GM12878 (cell line): ENCODE measurements at regions not wholly inside any gene's neighbourhood (a gene's known extent, or its start where the extent isn't known, plus 50 kb on each side); places are given as distances from the start of the nearest gene placed in this dataset.

ENCODE experiments used
- ATAC-seq: fragments of 200-7000 bp; cut with Tn5 transposase; 3 replicates; pipeline ENCODE4 v1.9.1; 2020; ENCODE audit warnings: mild to moderate bottlenecking, moderate library complexity
- BruUV-seq: library from RNA; stranded (reverse); fragments of 400-500 nt; replicated peaks from 2 replicates; lab custom pipeline; 2021; lab: Mats Ljungman, UMichigan
- CTCF ChIA-PET: fragments of 300-600 bp; sonication (Branson Sonifier 250); formaldehyde crosslinking; extraction: SDS; loops from one replicate; lab custom pipeline; 2021; ENCODE audit warnings: inconsistent platforms; lab: Yijun Ruan, JAX
- POLR2A ChIA-PET: fragments of 350-600 bp; formaldehyde crosslinking; extraction: SDS; loops from one replicate; lab custom pipeline; 2021; ENCODE audit warnings: inconsistent platforms; lab: Charles Lee
- RAD21 ChIA-PET: fragments of 300-600 bp; sonication (Branson Sonifier 250); formaldehyde crosslinking; loops from one replicate; lab custom pipeline; 2023; ENCODE audit warnings: antibody characterized with exemption; ENCODE audit not compliant: unreplicated experiment; lab: Charles Lee
- SMC1A ChIA-PET: fragments of 300-600 bp; sonication (Branson Sonifier 250); formaldehyde crosslinking; loops from one replicate; lab custom pipeline; 2023; ENCODE audit not compliant: unreplicated experiment, uncharacterized antibody; lab: Charles Lee
- DNase-seq: peaks from one replicate; pipeline ENCODE4 v3.0.0-alpha.2; 2011; ENCODE audit warnings: low read depth, low spot score
- FAIRE-seq: peaks from 3 replicates; lab custom pipeline; 2011; peaks lifted over from hg19 to GRCh38; lab: Jason Lieb, UNC
- H2AFZ ChIP-seq: 2 replicates; pipeline ENCODE4 v1.6.0; 2011; ENCODE audit warnings: low read depth, low read length, control low read depth; ENCODE audit not compliant: control insufficient read depth
- H3K27ac ChIP-seq: 2 replicates; pipeline ENCODE4 v1.5.1; 2011; ENCODE audit warnings: control low read depth; ENCODE audit not compliant: control insufficient read depth, insufficient read depth
- H3K27me3 ChIP-seq, 2 experiments: replicated peaks in 1 of 2; 2 replicates each; pipeline versions ENCODE4 v1.6.0 to v1.6.1; 2011; ENCODE audit warnings: low read length in 1 of 2; ENCODE audit not compliant: control insufficient read depth in 2 of 2, insufficient read depth in 2 of 2
- H3K36me3 ChIP-seq, 2 experiments: 2 replicates each; pipeline ENCODE4 v1.5.1; 2011; ENCODE audit warnings: low read length in 1 of 2; ENCODE audit not compliant: control insufficient read depth in 2 of 2, insufficient read depth in 2 of 2
- H3K4me1 ChIP-seq: 2 replicates; pipeline ENCODE4 v1.6.1; 2011; ENCODE audit warnings: mild to moderate bottlenecking, low read length, moderate library complexity, mixed read lengths; ENCODE audit not compliant: control insufficient read depth, insufficient read depth
- H3K4me2 ChIP-seq: 2 replicates; pipeline ENCODE4 v1.6.0; 2011; ENCODE audit warnings: control low read depth; ENCODE audit not compliant: control insufficient read depth, insufficient read depth
- H3K4me3 ChIP-seq: fragments of 200-600 bp; sonication (generic); 2 replicates; pipeline ENCODE4 v1.5.1; 2016
- H3K79me2 ChIP-seq: 2 replicates; pipeline ENCODE4 v1.6.0; 2011; ENCODE audit warnings: low read length; ENCODE audit not compliant: control insufficient read depth, insufficient read depth
- H3K9ac ChIP-seq: 2 replicates; pipeline ENCODE4 v1.8.0; 2011; ENCODE audit warnings: low read length, control low read depth, mixed read lengths; ENCODE audit not compliant: control insufficient read depth, insufficient read depth
- H3K9me3 ChIP-seq: replicated peaks from 3 replicates; pipeline ENCODE4 v1.5.1; 2011; ENCODE audit warnings: mild to moderate bottlenecking, low read length; ENCODE audit not compliant: control insufficient read depth, insufficient read depth
- H4K20me1 ChIP-seq: 2 replicates; pipeline ENCODE4 v1.6.0; 2011; ENCODE audit not compliant: control insufficient read depth, insufficient read depth
- ETV6 ChIP-seq, 2 experiments: fragments of 450-650 bp in 1 of 2; IDR thresholded peaks in 1 of 2; conservative IDR thresholded peaks in 1 of 2; 2 replicates each; pipeline ENCODE4 v1.6.1; 2014; ENCODE audit warnings: antibody characterized with exemption in 1 of 2, borderline replicate concordance in 1 of 2, low read depth in 1 of 2, mild to moderate bottlenecking in 1 of 2, moderate library complexity in 1 of 2
- MTA3 ChIP-seq: IDR thresholded peaks from 2 replicates; pipeline ENCODE4 v1.6.1; 2012; ENCODE audit warnings: low read length, inconsistent platforms, borderline replicate concordance
- NBN ChIP-seq: fragments of 450-650 bp; IDR thresholded peaks from 2 replicates; pipeline ENCODE4 v1.6.1; 2016
- PRDM15 ChIP-seq: fragments of 450-650 bp; formaldehyde crosslinking; IDR thresholded peaks from 2 replicates; pipeline ENCODE4 v1.4.0; 2020; ENCODE audit warnings: mild to moderate bottlenecking, moderate library complexity
- RUNX3 ChIP-seq: IDR thresholded peaks from 2 replicates; pipeline ENCODE4 v1.6.1; 2012; ENCODE audit warnings: low read length, inconsistent platforms
- SMARCA5 ChIP-seq: fragments of 450-650 bp; IDR thresholded peaks from 2 replicates; pipeline ENCODE4 v1.6.1; 2017; ENCODE audit warnings: mild to moderate bottlenecking
- TBL1XR1 ChIP-seq: IDR thresholded peaks from 2 replicates; pipeline ENCODE4 v1.6.1; 2012; ENCODE audit warnings: low read depth, low read length, improper control_type of control experiment
- WRNIP1 ChIP-seq: IDR thresholded peaks from 2 replicates; pipeline ENCODE4 v1.6.1; 2011; ENCODE audit warnings: low read depth, low read length, improper control_type of control experiment, borderline replicate concordance
- WGBS: methylation state at CpG from one replicate; pipeline ENCODE4 v1.1.6; 2016; ENCODE audit warnings: low lambda C conversion rate; ENCODE audit not compliant: insufficient replicate concordance, insufficient coverage; ENCODE audit errors: missing lambda C conversion rate; 5-methylcytosine and 5-hydroxymethylcytosine counted together
- in situ Hi-C: fragments of 300-500 bp; cut with MboI; formaldehyde crosslinking; loops from 9 replicates; pipeline ENCODE4 v1.14.3; 2018; ENCODE audit warnings: mixed read lengths
- intact Hi-C: fragments of 100-400 bp; cut with micrococcal nuclease; formaldehyde crosslinking; loops from one replicate; pipeline ENCODE4 v1.14.2; 2022; ENCODE audit not compliant: unreplicated experiment

GRCh38 chr3:156024904-156025533 is 95.4 kb upstream of the KCNAB1 start:
- in situ Hi-C loops = no loop called here
- ATAC-seq (no peak), FAIRE-seq (no peak), DNase-seq (no peak)
- H3K79me2 ChIP-seq = no peaks in the 10 kb centered on the region
- H3K27ac ChIP-seq = no peak overlapping the region
- no peak overlapping the region for H3K4me2 ChIP-seq
- ChIA-PET RAD21 (no interaction called here), SMC1A (no interaction called here), POLR2A (no interaction called here), CTCF (no interaction called here)
- intact Hi-C loops = no loop called here
- no peaks in the 10 kb centered on the region for H4K20me1 ChIP-seq
- no peak overlapping the region for H3K4me3 ChIP-seq
- WGBS = 37% methylated on average over 6 of the region's 6 CpGs
- no peak for TF ChIP-seq TBL1XR1
- TF ChIP-seq PRDM15 = no peak
- no peak for TF ChIP-seq MTA3
- no peak for TF ChIP-seq RUNX3
- TF ChIP-seq NBN = no peak
- no peak for TF ChIP-seq ETV6 (conservative IDR thresholded peaks at IDR 0.05 in 1 of 2, IDR thresholded peaks at IDR 0.05 in 1 of 2; ENCODE audit: borderline replicate concordance in 1 of 2, low read depth in 1 of 2)
- TF ChIP-seq WRNIP1 = no peak
- no peak for TF ChIP-seq SMARCA5
- no peaks in the 10 kb centered on the region for H3K4me1 ChIP-seq
- no peaks in the 10 kb centered on the region for H3K9me3 ChIP-seq
- H2AFZ ChIP-seq = no peak overlapping the region
- no peaks in the 10 kb centered on the region for H3K36me3 ChIP-seq
- H3K9ac ChIP-seq = no peak overlapping the region
- H3K27me3 ChIP-seq = no peaks in the 10 kb centered on the region; a peak in 4 of 4 replicates
- BruUV-seq = no TSS peak
